ENCODE measurements at regions not wholly inside any gene's neighbourhood (a gene's known extent, or its start where the extent isn't known, plus 50 kb on each side); places are given as distances from the start of the nearest gene placed in this dataset.
"Not testable (repeated sequence)": the region's sequence is repeated elsewhere in the genome, so short reads cannot be mapped to it uniquely, and the experiment has no call there.

- FAIRE-seq, result peak; percentile 33
These were observed 350.0 kb upstream of the CTSO start for GRCh38 chr4:156303708-156304107.

- no peak for FAIRE-seq
These were observed 344.6 kb upstream of the CTSO start for GRCh38 chr4:156298230-156298629.

GRCh38 chr4:156295676-156296195 lies 342.1 kb upstream of the CTSO start:
- peak; percentile 78 for FAIRE-seq

- FAIRE-seq, result no peak
These were observed 340.9 kb upstream of the CTSO start for GRCh38 chr4:156294577-156294976.

- FAIRE-seq, result no peak
These were observed 340.1 kb upstream of the CTSO start for GRCh38 chr4:156293657-156294297.

- FAIRE-seq, result no peak
These were observed 337.7 kb upstream of the CTSO start for GRCh38 chr4:156291317-156291716.

GRCh38 chr4:156290811-156291210 lies 337.1 kb upstream of the CTSO start:
- FAIRE-seq, result no peak

- not testable (repeated sequence) for FAIRE-seq
These were observed 336.4 kb upstream of the CTSO start for GRCh38 chr4:156290026-156290425.

- no peak for FAIRE-seq
These were observed 327.0 kb upstream of the CTSO start for GRCh38 chr4:156280686-156281085.

- no peak for FAIRE-seq
These were observed 311.7 kb upstream of the CTSO start for GRCh38 chr4:156265407-156265806.

- FAIRE-seq, result no peak
These were observed 307.6 kb upstream of the CTSO start for GRCh38 chr4:156261230-156261629.

GRCh38 chr4:156255230-156256007 lies 301.8 kb upstream of the CTSO start:
- FAIRE-seq, result no peak

- FAIRE-seq, result no peak
These were observed 298.8 kb upstream of the CTSO start for GRCh38 chr4:156252358-156252921.

GRCh38 chr4:156251373-156252065 lies 297.9 kb upstream of the CTSO start:
- FAIRE-seq, result no peak

GRCh38 chr4:156248917-156249316 lies 295.3 kb upstream of the CTSO start:
- FAIRE-seq, result no peak

- FAIRE-seq, result no peak
These were observed 293.8 kb upstream of the CTSO start for GRCh38 chr4:156247470-156247869.

GRCh38 chr4:156243015-156243414 lies 289.3 kb upstream of the CTSO start:
- no peak for FAIRE-seq

- FAIRE-seq, result no peak
These were observed 288.7 kb upstream of the CTSO start for GRCh38 chr4:156242390-156242789.

GRCh38 chr4:156241896-156242295 lies 288.2 kb upstream of the CTSO start:
- no peak for FAIRE-seq

GRCh38 chr4:156238171-156238570 lies 284.5 kb upstream of the CTSO start:
- no peak for FAIRE-seq

- no peak for FAIRE-seq
These were observed 283.6 kb upstream of the CTSO start for GRCh38 chr4:156237231-156237630.

GRCh38 chr4:156230176-156230575 lies 276.5 kb upstream of the CTSO start:
- no peak for FAIRE-seq

- FAIRE-seq, result no peak
These were observed 275.0 kb upstream of the CTSO start for GRCh38 chr4:156228676-156229075.
